SK-N-SH (cell line): ENCODE measurements at regions not wholly inside any gene's neighbourhood (a gene's known extent, or its start where the extent isn't known, plus 50 kb on each side); places are given as distances from the start of the nearest gene placed in this dataset.

Experiments used
- CTCF ChIA-PET: fragments of 300-600, 350-600 bp; formaldehyde crosslinking; extraction: SDS; loops from one replicate; lab custom pipeline; 2021; lab: Yijun Ruan, JAX
- POLR2A ChIA-PET: fragments of 350-600 bp; sonication (Branson Sonifier 250); formaldehyde crosslinking; extraction: SDS; loops from one replicate; lab custom pipeline; 2020; ENCODE audit warnings: antibody characterized with exemption, inconsistent platforms; lab: Yijun Ruan, JAX
- DNase-seq: peaks from one replicate; pipeline ENCODE4 v3.0.0; 2012
- H2AFZ ChIP-seq: fragments of 200-600 bp; sonication (generic); 2 replicates; pipeline ENCODE4 v1.8.1; 2016; ENCODE audit warnings: antibody characterized with exemption, mild to moderate bottlenecking, low read depth
- H3F3A ChIP-seq: fragments of 200-600 bp; sonication (generic); replicated peaks from 2 replicates; pipeline ENCODE3; 2016; ENCODE audit warnings: antibody characterized with exemption, mild to moderate bottlenecking; ENCODE audit not compliant: insufficient read depth
- H3K27ac ChIP-seq, 2 experiments: fragments of 200-500 bp in 1 of 2; fragments of 200-600 bp in 1 of 2; sonication (Bioruptor generic) in 1 of 2; sonication (generic), shearing (Covaris generic) in 1 of 2; 2 replicates each; pipeline versions ENCODE4 v1.5.1 to v1.6.1; 2014 to 2016; ENCODE audit warnings: low read depth in 2 of 2, inconsistent platforms in 1 of 2, low read length in 1 of 2, mild to moderate bottlenecking in 1 of 2, mixed read lengths in 1 of 2
- H3K27me3 ChIP-seq: fragments of 200-600 bp; sonication (generic), shearing (Covaris generic); 2 replicates; pipeline ENCODE4 v1.6.1; 2016; ENCODE audit warnings: mixed run types; ENCODE audit not compliant: insufficient read depth
- H3K36me3 ChIP-seq, 2 experiments: fragments of 200-500 bp in 1 of 2; fragments of 200-600 bp in 1 of 2; sonication (Bioruptor generic) in 1 of 2; sonication (generic) in 1 of 2; replicated peaks in 1 of 2; 2 replicates each; pipeline versions ENCODE3 to v1.5.1; 2014 to 2016; ENCODE audit warnings: low read length in 1 of 2, mild to moderate bottlenecking in 1 of 2; ENCODE audit not compliant: insufficient read depth in 2 of 2, control insufficient read depth in 1 of 2
- H3K4me1 ChIP-seq, 2 experiments: fragments of 200-500 bp in 1 of 2; fragments of 200-600 bp in 1 of 2; sonication (Bioruptor generic) in 1 of 2; sonication (generic), shearing (Covaris generic) in 1 of 2; 2 replicates each; pipeline versions ENCODE4 v1.5.1 to v1.6.1; 2014 to 2016; ENCODE audit warnings: low read depth in 1 of 2, low read length in 1 of 2, mixed run types in 1 of 2; ENCODE audit not compliant: insufficient read depth in 2 of 2, control insufficient read depth in 1 of 2
- H3K4me2 ChIP-seq: fragments of 200-600 bp; sonication (generic), shearing (Covaris generic); 2 replicates; pipeline ENCODE4 v1.6.1; 2017; ENCODE audit warnings: mixed run types
- H3K4me3 ChIP-seq, 2 experiments: fragments of 200-500 bp in 1 of 2; fragments of 200-600 bp in 1 of 2; sonication (Bioruptor generic) in 1 of 2; sonication (generic), shearing (Covaris generic) in 1 of 2; 2 replicates each; pipeline versions ENCODE4 v1.5.1 to v1.8.1; 2014 to 2016; ENCODE audit warnings: low read depth in 2 of 2, inconsistent platforms in 1 of 2, low read length in 1 of 2, mild to moderate bottlenecking in 1 of 2, mixed read lengths in 1 of 2, moderate library complexity in 1 of 2
- H3K79me2 ChIP-seq: fragments of 200-600 bp; sonication (generic); 2 replicates; pipeline ENCODE4 v1.8.1; 2017; ENCODE audit warnings: mild to moderate bottlenecking; ENCODE audit not compliant: insufficient read depth
- H3K9ac ChIP-seq: fragments of 200-600 bp; sonication (generic); 2 replicates; pipeline ENCODE4 v1.6.1; 2017; ENCODE audit warnings: mixed run types
- H3K9me2 ChIP-seq: fragments of 200-600 bp; sonication (generic); 2 replicates; pipeline ENCODE4 v1.6.1; 2017; ENCODE audit warnings: mixed run types
- H3K9me3 ChIP-seq: fragments of 200-600 bp; sonication (generic); 2 replicates; pipeline ENCODE4 v1.6.1; 2017; ENCODE audit warnings: mixed run types, mild to moderate bottlenecking, moderate library complexity
- H4K20me1 ChIP-seq: fragments of 200-600 bp; sonication (generic); 2 replicates; pipeline ENCODE4 v1.6.1; 2017; ENCODE audit warnings: mild to moderate bottlenecking, mixed run types; ENCODE audit not compliant: insufficient read depth
- EZH2phosphoT487 ChIP-seq: fragments of 200-600 bp; sonication (generic); IDR thresholded peaks from 2 replicates; pipeline ENCODE4 v1.6.1; 2017; ENCODE audit warnings: low read depth, mixed run types, mild to moderate bottlenecking, antibody characterized with exemption, moderate library complexity, borderline replicate concordance
- FOSL2 ChIP-seq: IDR thresholded peaks from 2 replicates; pipeline ENCODE4 v1.4.0; 2012; ENCODE audit warnings: low read depth, mild to moderate bottlenecking, moderate library complexity, borderline replicate concordance
- FOXM1 ChIP-seq: IDR thresholded peaks from 2 replicates; pipeline ENCODE4 v1.4.0; 2012; ENCODE audit warnings: low read depth, mild to moderate bottlenecking
- NRF1 ChIP-seq: IDR thresholded peaks from 2 replicates; pipeline ENCODE4 v1.6.1; 2012; ENCODE audit warnings: low read depth, mild to moderate bottlenecking, low read length
- YY1 ChIP-seq: IDR thresholded peaks from 2 replicates; pipeline ENCODE4 v1.4.0; 2012; ENCODE audit warnings: low read depth, mild to moderate bottlenecking
- ZBTB33 ChIP-seq: IDR thresholded peaks from 2 replicates; pipeline ENCODE4 v1.4.0; 2012; ENCODE audit warnings: low read depth, borderline replicate concordance
- WGBS: methylation state at CpG from one replicate; pipeline ENCODE4 v1.1.6; 2017; ENCODE audit warnings: low lambda C conversion rate; 5-methylcytosine and 5-hydroxymethylcytosine counted together
- TF ChIP-seq, protein P1 (sequence below): IDR thresholded peaks from 2 replicates; pipeline ENCODE4 v1.6.1; 2012; ENCODE audit warnings: mild to moderate bottlenecking, low read depth, low read length, moderate library complexity
- TF ChIP-seq, protein P2 (sequence below): fragments of 150-350 bp; IDR thresholded peaks from 2 replicates; pipeline ENCODE4 v1.6.1; 2017; ENCODE audit warnings: antibody characterized with exemption, low read length, low read depth, borderline replicate concordance

DNA sequence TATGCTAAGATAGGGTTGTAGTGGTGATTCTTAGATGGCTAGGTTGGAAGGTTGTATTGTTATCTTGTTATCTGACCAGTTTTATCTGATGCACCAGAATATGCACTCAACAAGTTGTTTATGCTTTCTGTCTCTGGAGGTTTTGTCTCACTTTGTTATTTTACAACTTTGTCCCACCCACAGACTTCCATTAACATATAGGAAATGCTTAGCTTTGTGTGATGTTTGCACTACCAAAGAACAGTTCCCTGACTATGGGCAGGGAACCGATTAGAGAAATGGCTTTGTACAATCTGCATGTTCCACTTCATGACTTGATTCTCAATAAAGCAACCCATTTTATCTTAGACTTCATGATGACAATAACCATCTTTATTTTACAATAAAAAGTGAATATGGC lies 160.6 kb upstream of the CDH20 start (continued):
- TF ChIP-seq, protein P1, sequence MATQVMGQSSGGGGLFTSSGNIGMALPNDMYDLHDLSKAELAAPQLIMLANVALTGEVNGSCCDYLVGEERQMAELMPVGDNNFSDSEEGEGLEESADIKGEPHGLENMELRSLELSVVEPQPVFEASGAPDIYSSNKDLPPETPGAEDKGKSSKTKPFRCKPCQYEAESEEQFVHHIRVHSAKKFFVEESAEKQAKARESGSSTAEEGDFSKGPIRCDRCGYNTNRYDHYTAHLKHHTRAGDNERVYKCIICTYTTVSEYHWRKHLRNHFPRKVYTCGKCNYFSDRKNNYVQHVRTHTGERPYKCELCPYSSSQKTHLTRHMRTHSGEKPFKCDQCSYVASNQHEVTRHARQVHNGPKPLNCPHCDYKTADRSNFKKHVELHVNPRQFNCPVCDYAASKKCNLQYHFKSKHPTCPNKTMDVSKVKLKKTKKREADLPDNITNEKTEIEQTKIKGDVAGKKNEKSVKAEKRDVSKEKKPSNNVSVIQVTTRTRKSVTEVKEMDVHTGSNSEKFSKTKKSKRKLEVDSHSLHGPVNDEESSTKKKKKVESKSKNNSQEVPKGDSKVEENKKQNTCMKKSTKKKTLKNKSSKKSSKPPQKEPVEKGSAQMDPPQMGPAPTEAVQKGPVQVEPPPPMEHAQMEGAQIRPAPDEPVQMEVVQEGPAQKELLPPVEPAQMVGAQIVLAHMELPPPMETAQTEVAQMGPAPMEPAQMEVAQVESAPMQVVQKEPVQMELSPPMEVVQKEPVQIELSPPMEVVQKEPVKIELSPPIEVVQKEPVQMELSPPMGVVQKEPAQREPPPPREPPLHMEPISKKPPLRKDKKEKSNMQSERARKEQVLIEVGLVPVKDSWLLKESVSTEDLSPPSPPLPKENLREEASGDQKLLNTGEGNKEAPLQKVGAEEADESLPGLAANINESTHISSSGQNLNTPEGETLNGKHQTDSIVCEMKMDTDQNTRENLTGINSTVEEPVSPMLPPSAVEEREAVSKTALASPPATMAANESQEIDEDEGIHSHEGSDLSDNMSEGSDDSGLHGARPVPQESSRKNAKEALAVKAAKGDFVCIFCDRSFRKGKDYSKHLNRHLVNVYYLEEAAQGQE: no peak

GRCh38 chr18:61173554-61173953 lies 159.7 kb upstream of the CDH20 start:
- Histone ChIP-seq H2AFZ (no peak overlapping the region), H3K79me2 (no peaks in the 10 kb centered on the region), H3K9me2 (no peaks in the 10 kb centered on the region), H3K4me3 (no peak overlapping the region), H3F3A (no peaks in the 10 kb centered on the region), H3K4me1 (no peaks in the 10 kb centered on the region), H3K27ac (no peak overlapping the region), H3K36me3 (no peaks in the 10 kb centered on the region), H3K4me2 (no peak overlapping the region), H3K9ac (no peak overlapping the region), H3K27me3 (no peaks in the 10 kb centered on the region), H3K9me3 (no peaks in the 10 kb centered on the region), H4K20me1 (no peaks in the 10 kb centered on the region)
- POLR2A ChIA-PET: no interaction called here
- DNase-seq: no peak
- TF ChIP-seq FOSL2: no peak
- CTCF ChIA-PET: no interaction called here
- WGBS: 64% methylated on average over 6 of the region's 6 CpGs

GRCh38 chr18:61183798-61184197 lies 149.4 kb upstream of the CDH20 start:
- Histone ChIP-seq H2AFZ (no peak overlapping the region), H3K27ac (no peak overlapping the region), H3K9me2 (no peaks in the 10 kb centered on the region), H3F3A (no peaks in the 10 kb centered on the region), H3K9me3 (no peaks in the 10 kb centered on the region), H3K36me3 (no peaks in the 10 kb centered on the region), H3K79me2 (no peaks in the 10 kb centered on the region), H3K4me1 (no peaks in the 10 kb centered on the region), H3K27me3 (no peaks in the 10 kb centered on the region), H3K9ac (no peak overlapping the region), H4K20me1 (no peaks in the 10 kb centered on the region), H3K4me2 (no peak overlapping the region), H3K4me3 (no peak overlapping the region)
- CTCF ChIA-PET: no interaction called here
- POLR2A ChIA-PET: no interaction called here
- DNase-seq: no peak
- TF ChIP-seq FOXM1 (no peak), EZH2phosphoT487 (no peak), NRF1 (no peak), YY1 (no peak), ZBTB33 (no peak)
- TF ChIP-seq, protein P2, sequence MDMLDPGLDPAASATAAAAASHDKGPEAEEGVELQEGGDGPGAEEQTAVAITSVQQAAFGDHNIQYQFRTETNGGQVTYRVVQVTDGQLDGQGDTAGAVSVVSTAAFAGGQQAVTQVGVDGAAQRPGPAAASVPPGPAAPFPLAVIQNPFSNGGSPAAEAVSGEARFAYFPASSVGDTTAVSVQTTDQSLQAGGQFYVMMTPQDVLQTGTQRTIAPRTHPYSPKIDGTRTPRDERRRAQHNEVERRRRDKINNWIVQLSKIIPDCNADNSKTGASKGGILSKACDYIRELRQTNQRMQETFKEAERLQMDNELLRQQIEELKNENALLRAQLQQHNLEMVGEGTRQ: no peak
